Progenitor cell of endocrine pancreas (in vitro differentiated cells): ENCODE measurements at regions not wholly inside any gene's neighbourhood (a gene's known extent, or its start where the extent isn't known, plus 50 kb on each side); places are given as distances from the start of the nearest gene placed in this dataset.

Source experiments
- DNase-seq: peaks from one replicate; pipeline ENCODE4 v3.0.0; 2021; ENCODE audit warnings: low spot score; ENCODE audit not compliant: unreplicated experiment
- H3K27ac Mint-ChIP-seq: 2 replicates; pipeline ENCODE4 v1.8.0; 2021; ENCODE audit warnings: mild to moderate bottlenecking, moderate library complexity, mixed read lengths
- H3K27me3 Mint-ChIP-seq: 2 replicates; pipeline ENCODE4 v1.8.0; 2021; ENCODE audit warnings: mixed read lengths
- H3K36me3 Mint-ChIP-seq: 2 replicates; pipeline ENCODE4 v1.8.0; 2022; ENCODE audit warnings: mixed read lengths; ENCODE audit not compliant: insufficient read depth
- H3K4me1 Mint-ChIP-seq: 2 replicates; pipeline ENCODE4 v1.8.0; 2021; ENCODE audit warnings: low read depth, mixed read lengths
- H3K4me3 Mint-ChIP-seq: 2 replicates; pipeline ENCODE4 v1.8.0; 2021; ENCODE audit warnings: low read depth, mild to moderate bottlenecking, moderate library complexity, mixed read lengths
- H3K9me3 Mint-ChIP-seq: 2 replicates; pipeline ENCODE4 v1.8.0; 2021; ENCODE audit warnings: low read depth, mixed read lengths
- CTCF ChIP-seq: fragments of 200-600 bp; sonication (generic); IDR thresholded peaks from one replicate; pipeline ENCODE4 v1.5.0; 2021; ENCODE audit warnings: antibody characterized with exemption, mild to moderate bottlenecking; ENCODE audit not compliant: unreplicated experiment

GRCh38 chr5:174282391-174282790 lies 236.9 kb downstream of the NSG2 start:
- Mint-ChIP-seq H3K9me3 (no peaks in the 10 kb centered on the region), H3K27me3 (peaks cover 29% of the 10 kb centered on the region), H3K4me3 (no peak overlapping the region), H3K4me1 (no peaks in the 10 kb centered on the region), H3K27ac (no peak overlapping the region), H3K36me3 (no peaks in the 10 kb centered on the region)
- no peak for TF ChIP-seq CTCF
- no peak for DNase-seq

DNA sequence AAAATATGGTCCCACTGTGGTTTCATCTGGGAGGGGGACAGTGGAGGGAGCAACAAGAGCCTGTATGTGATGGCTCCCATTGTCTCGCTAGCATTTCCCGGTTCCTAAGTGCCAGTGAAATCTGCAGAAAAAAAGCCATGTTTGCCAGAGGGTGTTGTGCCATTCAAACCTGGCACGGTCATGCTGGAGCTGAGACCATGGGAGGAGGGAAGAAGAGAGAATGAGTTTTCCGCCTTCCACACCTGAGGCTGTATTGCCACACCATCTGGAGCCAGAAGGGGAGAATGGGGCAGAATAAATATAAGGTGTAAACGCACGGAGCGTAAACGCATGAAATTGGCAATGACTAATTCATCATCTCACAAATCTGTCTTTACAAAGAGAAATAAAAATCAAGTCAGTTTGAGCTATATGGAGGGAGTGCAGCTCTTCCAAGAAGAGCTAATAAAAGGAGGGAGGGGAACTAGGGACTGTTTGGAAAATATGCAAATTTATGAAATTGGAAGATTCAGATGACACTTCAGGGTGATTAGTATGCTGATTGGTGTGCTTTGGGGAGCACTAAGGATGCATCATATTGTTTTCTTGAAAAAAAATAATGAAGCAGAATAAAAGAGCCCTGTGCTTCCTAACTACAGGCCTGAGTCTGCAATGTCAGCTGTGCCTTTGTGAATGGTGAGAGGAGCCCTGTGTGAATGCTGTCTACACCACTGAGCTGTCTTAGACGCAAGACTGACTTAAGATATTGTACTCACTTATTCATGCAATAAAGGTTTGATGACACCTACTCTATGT lies 237.9 kb downstream of the NSG2 start:
- Mint-ChIP-seq H3K9me3 (no peaks in the 10 kb centered on the region), H3K27me3 (peaks cover 29% of the 10 kb centered on the region)
- no peak for DNase-seq

GRCh38 chr5:174284873-174285272 lies 239.4 kb downstream of the NSG2 start:
- no peak overlapping the region for H3K27ac Mint-ChIP-seq
- H3K4me1 Mint-ChIP-seq: no peaks in the 10 kb centered on the region
- no peak for DNase-seq
- peaks cover 4% of the 10 kb centered on the region for H3K9me3 Mint-ChIP-seq
- TF ChIP-seq CTCF: no peak
- H3K36me3 Mint-ChIP-seq: no peaks in the 10 kb centered on the region
- peaks cover 29% of the 10 kb centered on the region for H3K27me3 Mint-ChIP-seq
- no peak overlapping the region for H3K4me3 Mint-ChIP-seq

More for the DNA sequence above, 237.9 kb downstream of the NSG2 start:
- no peak for TF ChIP-seq CTCF
- H3K4me3 Mint-ChIP-seq: no peak overlapping the region
- no peaks in the 10 kb centered on the region for H3K4me1 Mint-ChIP-seq
- H3K36me3 Mint-ChIP-seq: no peaks in the 10 kb centered on the region
- no peak overlapping the region for H3K27ac Mint-ChIP-seq

DNA sequence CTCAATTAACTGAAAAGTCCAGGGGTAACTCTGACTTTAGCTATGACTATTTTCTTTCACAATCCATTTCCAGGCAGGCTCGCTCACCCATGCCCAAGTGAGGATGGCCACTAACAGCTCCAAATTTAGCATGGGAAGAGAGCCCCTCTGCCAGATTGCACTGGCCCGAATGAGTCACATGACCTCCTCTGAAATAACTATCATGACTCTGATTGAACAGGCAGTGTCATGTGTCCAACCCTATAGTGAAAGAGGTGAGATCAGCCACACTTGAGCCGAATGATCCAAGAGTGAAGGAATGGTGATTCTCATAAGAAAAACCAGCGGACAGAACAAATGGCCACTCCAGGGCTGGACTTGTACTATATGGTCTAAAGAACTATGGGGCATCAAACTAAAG lies 242.3 kb downstream of the NSG2 start:
- no peak overlapping the region for H3K27ac Mint-ChIP-seq
- TF ChIP-seq CTCF: no peak
- H3K36me3 Mint-ChIP-seq: no peaks in the 10 kb centered on the region
- H3K4me3 Mint-ChIP-seq: no peak overlapping the region
- H3K9me3 Mint-ChIP-seq: peaks cover 6% of the 10 kb centered on the region
- no peak for DNase-seq
- H3K27me3 Mint-ChIP-seq: peaks cover 23% of the 10 kb centered on the region
- no peaks in the 10 kb centered on the region for H3K4me1 Mint-ChIP-seq

GRCh38 chr5:174288439-174288838 lies 242.9 kb downstream of the NSG2 start:
- no peak for DNase-seq
- Mint-ChIP-seq H3K4me1 (no peaks in the 10 kb centered on the region), H3K4me3 (no peak overlapping the region), H3K9me3 (peaks cover 6% of the 10 kb centered on the region), H3K36me3 (no peaks in the 10 kb centered on the region), H3K27ac (no peak overlapping the region), H3K27me3 (peaks cover 24% of the 10 kb centered on the region)
- TF ChIP-seq CTCF: no peak
